ENCODE measurements at regions not wholly inside any gene's neighbourhood (a gene's known extent, or its start where the extent isn't known, plus 50 kb on each side); places are given as distances from the start of the nearest gene placed in this dataset.

DNA sequence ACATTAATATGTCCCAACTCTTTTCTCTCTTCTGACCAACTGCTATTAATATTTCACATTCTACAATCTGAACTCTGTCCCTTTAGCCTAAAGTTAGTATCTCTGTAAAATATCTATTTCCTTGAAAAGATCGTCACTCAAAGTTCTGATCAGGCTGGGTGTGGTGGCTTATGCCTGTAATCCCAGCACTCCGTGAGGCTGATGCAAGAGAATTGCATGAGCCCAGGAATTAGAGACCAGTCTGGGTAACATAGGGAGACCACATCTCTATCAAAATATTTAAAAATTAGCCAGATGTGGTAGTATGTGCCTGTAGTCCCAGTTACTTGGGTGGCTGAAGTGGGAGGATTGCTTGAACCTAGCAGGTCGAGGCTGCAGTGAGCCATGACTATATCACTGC lies 695.6 kb downstream of the MCTP2 start:
- no peak for DNase-seq

GRCh38 chr15:94929282-94929681 lies 697.9 kb downstream of the MCTP2 start:
- no peak for DNase-seq

DNA sequence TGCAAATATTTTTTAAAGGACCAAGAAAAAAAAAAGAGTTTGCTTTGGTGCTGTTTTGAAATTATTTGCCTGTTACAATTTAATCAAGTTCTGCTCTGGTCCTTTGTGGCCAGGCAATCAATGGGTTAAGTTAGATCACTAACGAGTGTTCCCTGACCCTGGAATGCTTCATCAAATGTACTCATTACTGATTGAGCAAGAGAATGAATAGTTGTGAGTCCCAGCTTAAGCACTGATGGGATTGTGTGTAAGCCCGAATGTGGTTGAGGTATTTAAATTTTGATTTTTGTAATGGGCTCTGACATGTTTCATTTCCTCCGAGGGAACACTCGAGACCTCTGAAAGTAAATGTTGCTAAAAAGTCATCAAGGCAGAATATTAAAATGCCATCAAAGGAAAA lies 699.1 kb downstream of the MCTP2 start:
- no peak for DNase-seq

DNA sequence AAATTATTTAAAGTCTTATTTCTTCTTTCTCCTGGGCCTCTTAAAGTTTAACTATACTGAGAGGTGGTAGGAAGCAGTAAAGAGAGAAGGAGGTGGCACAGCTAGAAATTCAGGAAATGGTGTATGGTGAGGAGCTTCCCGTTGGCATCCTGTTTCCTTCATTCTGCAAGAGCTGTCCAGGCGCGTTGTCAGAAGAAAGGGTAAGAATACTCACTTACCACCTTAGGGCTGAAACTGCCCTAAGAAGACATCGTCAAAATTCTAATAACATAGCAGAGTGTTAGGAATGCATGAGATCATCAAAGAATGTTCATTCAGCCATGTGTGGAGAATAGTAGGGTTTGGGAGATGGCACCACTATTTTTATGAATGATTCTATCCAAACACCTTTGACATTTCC lies 699.6 kb downstream of the MCTP2 start:
- DNase-seq, result no peak

DNA sequence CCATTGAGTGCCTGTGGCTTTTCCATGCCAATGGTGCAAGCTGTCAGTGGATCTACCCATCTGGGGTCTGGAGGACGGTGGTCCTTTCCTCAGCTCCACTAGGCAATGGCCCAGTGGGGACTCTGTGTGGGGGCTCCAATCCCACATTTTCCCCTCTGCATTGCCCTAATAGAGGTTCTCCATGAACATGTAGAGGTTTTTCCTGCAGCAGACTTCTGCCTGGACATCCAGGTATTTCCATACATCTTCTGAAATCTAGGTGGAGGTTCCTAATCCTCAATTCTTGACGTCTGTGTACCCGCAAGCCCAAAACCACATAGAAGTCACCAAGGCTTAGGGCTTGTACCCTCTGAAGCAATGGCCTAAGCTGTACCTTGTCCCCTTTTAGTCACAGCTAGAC lies 703.1 kb downstream of the MCTP2 start:
- DNase-seq, result no peak

- DNase-seq, result no peak
These were observed 705.9 kb downstream of the MCTP2 start for GRCh38 chr15:94937242-94937641.

DNA sequence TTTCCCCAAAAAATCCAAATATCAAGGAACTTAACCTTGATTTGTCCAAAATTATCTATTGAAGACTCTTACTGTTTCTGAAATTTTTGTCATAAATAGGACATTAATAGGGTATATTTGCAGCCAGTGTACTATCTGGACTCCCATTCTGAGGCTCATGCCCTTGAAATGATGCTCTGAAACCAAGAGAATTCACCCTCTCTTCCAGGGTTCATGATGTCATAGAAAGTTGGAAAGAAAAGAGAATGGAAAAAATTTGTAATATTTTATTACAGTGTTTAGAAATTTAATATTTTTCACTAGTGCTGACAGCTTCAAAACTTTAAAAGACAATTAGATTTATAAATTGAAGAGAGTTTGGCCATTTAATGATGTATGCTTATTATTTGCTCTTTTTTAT lies 712.5 kb downstream of the MCTP2 start:
- DNase-seq, result no peak

DNA sequence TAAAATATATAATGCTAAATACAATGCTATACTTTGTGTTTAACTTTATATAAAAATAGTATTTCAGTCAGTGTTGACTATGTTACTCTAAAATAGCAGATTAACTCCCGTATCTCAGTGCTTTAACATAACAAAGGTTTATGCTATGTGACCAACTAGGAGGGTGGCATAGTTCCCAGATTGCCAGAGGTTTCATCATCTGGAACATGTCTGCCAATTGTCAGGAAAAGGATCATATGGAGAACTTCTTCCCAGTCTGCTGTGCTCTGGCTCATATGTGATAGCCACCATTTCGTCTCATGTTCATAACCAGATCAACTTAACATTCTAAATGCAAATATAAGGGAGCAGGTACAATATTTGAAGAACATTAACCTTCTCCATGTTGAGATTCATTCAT lies 720.2 kb downstream of the MCTP2 start:
- no peak for DNase-seq

DNA sequence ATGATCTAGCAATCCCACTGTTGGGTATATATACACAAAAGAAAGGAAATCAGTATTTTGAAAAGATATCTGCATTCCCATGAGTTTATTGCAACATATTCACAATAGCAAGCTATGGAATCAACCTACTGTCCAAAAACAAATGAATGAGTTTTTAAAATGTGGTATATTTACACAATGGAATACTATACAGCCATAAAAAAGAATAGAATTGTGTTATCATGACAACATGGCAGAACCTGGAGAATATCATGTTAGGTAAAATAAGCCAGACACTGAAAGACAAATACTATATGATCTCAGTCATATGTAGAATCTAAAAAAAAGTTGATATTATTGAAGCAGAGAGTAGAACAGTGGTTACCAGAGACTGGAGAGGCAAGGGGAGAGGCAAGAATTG lies 732.6 kb downstream of the MCTP2 start:
- no peak for DNase-seq

GRCh38 chr15:94965593-94965992 lies 734.2 kb downstream of the MCTP2 start:
- DNase-seq, result no peak

- DNase-seq, result no peak
These were observed 736.8 kb downstream of the MCTP2 start for GRCh38 chr15:94968133-94968532.

GRCh38 chr15:94970096-94970495 lies 738.7 kb downstream of the MCTP2 start:
- no peak for DNase-seq

GRCh38 chr15:94970802-94971201 lies 739.4 kb downstream of the MCTP2 start:
- no peak for DNase-seq

- DNase-seq, result no peak
These were observed 741.0 kb downstream of the MCTP2 start for GRCh38 chr15:94972314-94972713.

- DNase-seq, result no peak
These were observed 755.7 kb downstream of the MCTP2 start for GRCh38 chr15:94987085-94987484.

GRCh38 chr15:94991718-94992117 lies 760.4 kb downstream of the MCTP2 start:
- DNase-seq, result no peak

GRCh38 chr15:95009635-95010034 lies 778.3 kb downstream of the MCTP2 start:
- DNase-seq, result no peak

DNA sequence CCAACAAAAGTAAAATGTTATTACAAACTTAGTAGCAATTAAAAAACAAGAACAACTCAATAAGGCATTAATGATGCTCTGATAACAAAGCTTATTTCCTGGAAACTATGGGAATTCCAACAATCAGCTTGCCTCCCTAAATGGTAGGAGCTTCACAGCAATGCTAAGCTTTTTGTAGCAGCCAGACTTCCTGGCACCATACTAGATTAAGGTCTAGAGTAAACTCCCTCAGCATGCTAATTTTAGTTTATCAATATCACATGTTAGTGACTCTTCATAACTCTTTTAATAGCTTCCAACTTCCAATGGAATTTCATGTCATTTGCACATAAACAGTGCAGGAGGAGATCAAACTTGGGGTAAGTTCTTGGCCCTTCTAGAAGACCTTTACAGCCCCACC lies 782.0 kb downstream of the MCTP2 start:
- no peak for DNase-seq

GRCh38 chr15:95016511-95017229 lies 785.3 kb downstream of the MCTP2 start:
- no peak for DNase-seq

DNA sequence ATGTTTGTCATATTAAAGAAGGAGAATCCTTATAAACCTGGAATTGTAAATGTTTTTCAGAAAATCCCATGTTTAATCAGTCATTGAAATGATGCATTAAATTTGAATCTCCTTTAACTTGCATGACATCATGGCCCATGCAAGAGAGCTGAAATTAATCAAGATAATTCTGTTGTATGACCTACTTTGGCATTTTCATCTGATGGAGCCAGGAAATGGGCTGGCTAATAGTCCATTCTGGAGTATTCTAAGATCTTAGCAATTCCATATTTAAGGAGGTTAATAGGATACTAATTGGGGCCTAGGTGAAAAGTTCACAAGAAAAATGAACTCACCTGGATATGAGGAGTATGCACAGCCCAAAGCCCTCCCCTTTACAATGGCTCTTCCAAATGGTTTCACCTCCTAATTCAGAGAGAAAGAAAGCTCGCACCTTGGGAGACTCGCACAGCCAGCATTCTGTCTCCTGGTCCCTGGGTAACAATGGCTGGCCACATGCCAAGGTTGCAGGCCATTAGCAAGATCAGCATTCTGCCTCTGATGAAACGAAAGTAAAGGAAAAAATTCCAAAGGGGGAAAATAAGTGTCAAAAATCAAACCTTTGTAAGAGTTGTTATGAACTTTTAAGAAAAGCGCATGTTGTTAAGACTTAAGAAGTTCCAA lies 786.4 kb downstream of the MCTP2 start:
- DNase-seq, result peak in 1 of 2 experiments; percentile 16

- no peak for DNase-seq
These were observed 787.7 kb downstream of the MCTP2 start for GRCh38 chr15:95018888-95019545.

GRCh38 chr15:95019907-95020306 lies 788.5 kb downstream of the MCTP2 start:
- no peak for DNase-seq

- no peak for DNase-seq
These were observed 790.5 kb downstream of the MCTP2 start for GRCh38 chr15:95021816-95022215.

DNA sequence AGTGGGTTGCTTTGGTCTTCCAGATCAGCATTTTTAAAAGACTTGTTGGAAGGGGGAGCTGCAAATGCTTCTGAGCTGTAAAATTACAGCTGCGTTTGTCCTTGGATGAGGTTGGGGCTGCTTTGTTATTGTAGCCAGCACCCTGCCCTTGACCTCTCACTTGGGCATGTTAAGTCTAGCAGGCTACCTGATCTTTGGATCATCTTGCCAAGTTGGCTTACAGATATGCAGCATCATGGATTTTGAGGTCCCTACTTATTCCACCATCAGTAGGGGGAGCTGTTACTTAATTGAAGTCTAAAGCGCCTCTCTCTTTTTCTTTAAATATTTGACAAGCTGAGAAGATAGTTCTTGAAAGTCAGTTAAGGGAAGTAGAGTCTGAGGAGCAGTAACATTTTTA lies 793.0 kb downstream of the MCTP2 start:
- DNase-seq, result peak; percentile 5 to 10

Data from SHP77 (cell line).